ENCODE measurements at regions not wholly inside any gene's neighbourhood (a gene's known extent, or its start where the extent isn't known, plus 50 kb on each side); places are given as distances from the start of the nearest gene placed in this dataset.

DNA sequence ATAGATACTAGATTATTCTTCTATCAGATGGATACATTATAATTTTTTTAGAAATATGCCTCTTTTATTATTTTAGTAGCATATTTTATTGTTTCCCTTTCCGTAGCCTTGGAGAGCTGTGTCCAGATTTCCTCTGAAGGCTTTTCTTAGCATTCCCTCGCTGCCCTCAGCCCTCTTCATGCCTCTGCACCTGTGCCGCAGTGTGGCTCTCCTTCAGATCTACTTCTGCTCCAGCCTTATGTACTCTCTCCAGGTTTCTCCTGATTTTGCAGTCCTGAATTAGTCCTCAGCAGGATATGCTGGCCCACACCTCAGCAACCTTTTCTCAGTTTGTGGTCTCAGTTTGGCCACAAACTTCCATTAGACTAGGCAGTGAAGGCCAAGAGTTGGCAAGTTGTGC, 1052.0 kb downstream of the TAF11L14 start:
- TF ChIP-seq, protein P1, sequence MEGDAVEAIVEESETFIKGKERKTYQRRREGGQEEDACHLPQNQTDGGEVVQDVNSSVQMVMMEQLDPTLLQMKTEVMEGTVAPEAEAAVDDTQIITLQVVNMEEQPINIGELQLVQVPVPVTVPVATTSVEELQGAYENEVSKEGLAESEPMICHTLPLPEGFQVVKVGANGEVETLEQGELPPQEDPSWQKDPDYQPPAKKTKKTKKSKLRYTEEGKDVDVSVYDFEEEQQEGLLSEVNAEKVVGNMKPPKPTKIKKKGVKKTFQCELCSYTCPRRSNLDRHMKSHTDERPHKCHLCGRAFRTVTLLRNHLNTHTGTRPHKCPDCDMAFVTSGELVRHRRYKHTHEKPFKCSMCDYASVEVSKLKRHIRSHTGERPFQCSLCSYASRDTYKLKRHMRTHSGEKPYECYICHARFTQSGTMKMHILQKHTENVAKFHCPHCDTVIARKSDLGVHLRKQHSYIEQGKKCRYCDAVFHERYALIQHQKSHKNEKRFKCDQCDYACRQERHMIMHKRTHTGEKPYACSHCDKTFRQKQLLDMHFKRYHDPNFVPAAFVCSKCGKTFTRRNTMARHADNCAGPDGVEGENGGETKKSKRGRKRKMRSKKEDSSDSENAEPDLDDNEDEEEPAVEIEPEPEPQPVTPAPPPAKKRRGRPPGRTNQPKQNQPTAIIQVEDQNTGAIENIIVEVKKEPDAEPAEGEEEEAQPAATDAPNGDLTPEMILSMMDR (IDR thresholded peaks at IDR 0.05): no peak
- Mint-ChIP-seq H3K27ac (no peak overlapping the region), H3K9me3 (peaks cover 4% of the 10 kb centered on the region; the same call in 1 of the 2 replicates), H3K4me3 (no peak overlapping the region), H3K36me3 (ENCODE audit: low read depth) (no peaks in the 10 kb centered on the region), H3K27me3 (ENCODE audit: insufficient read depth) (no peaks in the 10 kb centered on the region), H3K4me1 (ENCODE audit: low read depth) (no peaks in the 10 kb centered on the region)
- no peak for DNase-seq

DNA sequence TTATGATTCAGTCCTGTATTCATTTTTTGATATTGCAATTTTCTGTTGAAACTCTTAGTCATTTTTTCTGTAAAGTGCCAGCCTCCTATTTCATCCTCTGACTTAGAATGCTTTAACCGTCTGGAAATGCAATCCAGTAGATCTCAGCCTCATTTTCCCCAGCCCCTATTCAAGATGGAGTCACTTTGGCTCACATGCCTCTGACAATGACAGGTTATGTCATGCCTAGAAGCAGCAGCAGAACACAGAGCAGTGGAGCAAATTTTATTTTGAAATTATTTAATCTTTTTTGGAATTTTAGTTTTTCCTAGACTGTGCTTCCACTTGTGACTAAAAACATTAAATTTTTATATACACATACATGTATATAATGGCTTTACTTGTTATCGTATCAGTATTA, 1053.2 kb downstream of the TAF11L14 start:
- H3K9me3 Mint-ChIP-seq: peaks cover 4% of the 10 kb centered on the region; the same call in 1 of the 2 replicates
- no peaks in the 10 kb centered on the region for H3K27me3 Mint-ChIP-seq (ENCODE audit: insufficient read depth)
- H3K27ac Mint-ChIP-seq: no peak overlapping the region
- H3K4me1 Mint-ChIP-seq (ENCODE audit: low read depth): no peaks in the 10 kb centered on the region
- no peak overlapping the region for H3K4me3 Mint-ChIP-seq
- DNase-seq: no peak
- TF ChIP-seq, protein P1 (IDR thresholded peaks at IDR 0.05): no peak
- H3K36me3 Mint-ChIP-seq (ENCODE audit: low read depth): no peaks in the 10 kb centered on the region

DNA sequence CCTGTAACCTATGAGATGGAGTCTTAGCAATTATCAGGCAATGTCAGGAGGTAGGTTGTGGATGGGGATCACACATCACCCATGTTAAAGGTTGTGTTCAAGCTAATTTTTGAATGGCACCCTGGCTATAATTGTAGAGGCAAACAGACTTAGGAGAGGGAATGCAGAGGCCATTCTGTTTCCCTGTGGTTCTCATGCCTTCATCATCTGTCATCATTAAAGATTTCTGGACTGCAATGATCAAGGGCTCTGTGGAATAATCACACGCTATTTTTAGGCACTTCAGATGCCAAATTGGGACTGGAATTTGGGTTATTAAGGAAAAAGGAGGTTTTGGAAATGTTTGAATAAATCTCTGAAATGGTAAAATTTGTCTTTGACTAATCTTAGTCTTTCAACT, 1065.4 kb downstream of the TAF11L14 start:
- Mint-ChIP-seq H3K4me3 (no peak overlapping the region), H3K4me1 (ENCODE audit: low read depth) (peaks cover 8% of the 10 kb centered on the region), H3K36me3 (ENCODE audit: low read depth) (no peaks in the 10 kb centered on the region), H3K27ac (no peak overlapping the region), H3K27me3 (ENCODE audit: insufficient read depth) (no peaks in the 10 kb centered on the region), H3K9me3 (no peaks in the 10 kb centered on the region)
- TF ChIP-seq, protein P1 (IDR thresholded peaks at IDR 0.05): no peak
- peak; percentile 1 for DNase-seq

- no peak for DNase-seq
- H3K4me3 Mint-ChIP-seq: no peak overlapping the region
- peaks cover 6% of the 10 kb centered on the region for H3K4me1 Mint-ChIP-seq (ENCODE audit: low read depth)
- TF ChIP-seq, protein P1 (IDR thresholded peaks at IDR 0.05): no peak
- no peaks in the 10 kb centered on the region for H3K36me3 Mint-ChIP-seq (ENCODE audit: low read depth)
- H3K9me3 Mint-ChIP-seq: no peaks in the 10 kb centered on the region
- no peaks in the 10 kb centered on the region for H3K27me3 Mint-ChIP-seq (ENCODE audit: insufficient read depth)
- no peak overlapping the region for H3K27ac Mint-ChIP-seq
These were observed 1068.6 kb downstream of the TAF11L14 start for GRCh38 chr5:18702821-18703220.

DNA sequence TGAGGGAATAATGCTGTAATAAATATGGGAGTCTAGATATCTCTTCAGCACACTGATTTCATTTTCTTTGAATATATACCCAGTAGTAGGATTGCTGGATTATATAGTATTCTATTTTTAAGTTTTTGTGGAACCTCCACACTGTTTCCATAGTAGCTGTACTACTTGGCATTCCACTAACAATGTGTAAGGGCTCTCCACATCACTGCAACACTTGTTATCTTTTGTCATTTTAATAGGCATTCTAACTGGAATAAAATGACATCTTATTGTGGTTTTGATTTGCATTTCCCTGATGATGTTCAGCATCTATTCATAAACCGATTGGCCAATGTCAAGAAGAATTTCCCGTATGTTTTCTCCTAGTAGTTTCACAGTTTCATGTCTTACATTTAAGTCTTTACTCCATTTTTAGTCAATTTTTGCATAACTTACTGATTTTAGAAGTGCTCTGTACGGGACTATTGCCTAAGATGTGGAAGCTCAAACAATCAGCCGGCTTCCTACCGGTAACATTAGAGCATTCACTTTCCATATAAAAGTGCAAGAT, 1078.8 kb downstream of the TAF11L14 start:
- TF ChIP-seq, protein P1 (IDR thresholded peaks at IDR 0.05): no peak
- Mint-ChIP-seq H3K9me3 (no peaks in the 10 kb centered on the region; the same call in 1 of the 2 replicates), H3K27me3 (ENCODE audit: insufficient read depth) (no peaks in the 10 kb centered on the region)

GRCh38 chr5:18720002-18720401, 1085.7 kb downstream of the TAF11L14 start:
- DNase-seq: no peak
- H3K9me3 Mint-ChIP-seq: peaks cover 15% of the 10 kb centered on the region
- no peaks in the 10 kb centered on the region for H3K36me3 Mint-ChIP-seq (ENCODE audit: low read depth)
- H3K4me3 Mint-ChIP-seq: no peak overlapping the region
- H3K27me3 Mint-ChIP-seq (ENCODE audit: insufficient read depth): no peaks in the 10 kb centered on the region
- H3K27ac Mint-ChIP-seq: no peak overlapping the region
- TF ChIP-seq, protein P1 (IDR thresholded peaks at IDR 0.05): no peak
- H3K4me1 Mint-ChIP-seq (ENCODE audit: low read depth): no peaks in the 10 kb centered on the region

More for the DNA sequence above, 1078.8 kb downstream of the TAF11L14 start:
- H3K27ac Mint-ChIP-seq: no peak overlapping the region
- no peaks in the 10 kb centered on the region for H3K4me1 Mint-ChIP-seq (ENCODE audit: low read depth)
- H3K4me3 Mint-ChIP-seq: no peak overlapping the region
- no peak for DNase-seq
- H3K36me3 Mint-ChIP-seq (ENCODE audit: low read depth): no peaks in the 10 kb centered on the region
